HEK293 (cell line): ENCODE measurements at regions not wholly inside any gene's neighbourhood (a gene's known extent, or its start where the extent isn't known, plus 50 kb on each side); places are given as distances from the start of the nearest gene placed in this dataset.

Experiments
- GLI2 ChIP-seq: fragments of 450-650 bp; formaldehyde crosslinking; IDR thresholded peaks from 2 replicates; pipeline ENCODE4; 2017; ENCODE audit warnings: missing biosample characterization, missing genetic modification characterization, low read depth, borderline replicate concordance
- ZNF366 ChIP-seq: fragments of 450-650 bp; formaldehyde crosslinking; conservative IDR thresholded peaks from 2 replicates; pipeline ENCODE4 v1.5.1; 2016; ENCODE audit warnings: missing biosample characterization, missing genetic modification characterization
- TF ChIP-seq, protein P1 (sequence below): fragments of 450-650 bp; formaldehyde crosslinking; IDR thresholded peaks from 2 replicates; pipeline ENCODE4 v1.5.1; 2016; ENCODE audit warnings: missing biosample characterization, missing genetic modification characterization

- TF ChIP-seq, protein P1, sequence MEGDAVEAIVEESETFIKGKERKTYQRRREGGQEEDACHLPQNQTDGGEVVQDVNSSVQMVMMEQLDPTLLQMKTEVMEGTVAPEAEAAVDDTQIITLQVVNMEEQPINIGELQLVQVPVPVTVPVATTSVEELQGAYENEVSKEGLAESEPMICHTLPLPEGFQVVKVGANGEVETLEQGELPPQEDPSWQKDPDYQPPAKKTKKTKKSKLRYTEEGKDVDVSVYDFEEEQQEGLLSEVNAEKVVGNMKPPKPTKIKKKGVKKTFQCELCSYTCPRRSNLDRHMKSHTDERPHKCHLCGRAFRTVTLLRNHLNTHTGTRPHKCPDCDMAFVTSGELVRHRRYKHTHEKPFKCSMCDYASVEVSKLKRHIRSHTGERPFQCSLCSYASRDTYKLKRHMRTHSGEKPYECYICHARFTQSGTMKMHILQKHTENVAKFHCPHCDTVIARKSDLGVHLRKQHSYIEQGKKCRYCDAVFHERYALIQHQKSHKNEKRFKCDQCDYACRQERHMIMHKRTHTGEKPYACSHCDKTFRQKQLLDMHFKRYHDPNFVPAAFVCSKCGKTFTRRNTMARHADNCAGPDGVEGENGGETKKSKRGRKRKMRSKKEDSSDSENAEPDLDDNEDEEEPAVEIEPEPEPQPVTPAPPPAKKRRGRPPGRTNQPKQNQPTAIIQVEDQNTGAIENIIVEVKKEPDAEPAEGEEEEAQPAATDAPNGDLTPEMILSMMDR (tag by site-specific recombination) = no peak
- TF ChIP-seq GLI2 (tag by site-specific recombination) (no peak), ZNF366 (tag by site-specific recombination) (no peak)
Measured at GRCh38 chr4:63728480-63729177, 680.6 kb downstream of the TECRL start.
